Kidney (tissue), 13 donors: ENCODE measurements at regions not wholly inside any gene's neighbourhood (a gene's known extent, or its start where the extent isn't known, plus 50 kb on each side); places are given as distances from the start of the nearest gene placed in this dataset.

ENCODE experiments used
- DNase-seq, 5 donors: peaks; one replicate each; pipeline ENCODE4 v3.0.0-alpha.2; 2013 to 2020
- FAIRE-seq: peaks from 2 replicates; lab custom pipeline; 2012; peaks lifted over from hg19 to GRCh38; lab: Jason Lieb, UNC
- H3K27ac ChIP-seq, 2 donors: one replicate each; pipeline ENCODE4 v1.7.0; 2013; ENCODE audit warnings: low read depth in 2 of 2, low read length in 2 of 2, inconsistent platforms in 1 of 2
- H3K27me3 ChIP-seq: one replicate; pipeline ENCODE4 v1.7.1; 2013; ENCODE audit warnings: low read length, inconsistent platforms; ENCODE audit not compliant: control insufficient read depth, insufficient read depth
- H3K36me3 ChIP-seq, 3 donors: one replicate each; pipeline versions ENCODE4 v1.7.0 to v1.7.1; 2013; ENCODE audit warnings: low read length in 3 of 3, control low read depth in 1 of 3, inconsistent platforms in 1 of 3; ENCODE audit not compliant: insufficient read depth in 3 of 3, control insufficient read depth in 2 of 3
- H3K4me1 ChIP-seq, 3 donors: one replicate each; pipeline versions ENCODE4 v1.7.0 to v1.7.1; 2013; ENCODE audit warnings: low read length in 3 of 3, inconsistent platforms in 1 of 3, low read depth in 1 of 3; ENCODE audit not compliant: control insufficient read depth in 2 of 3, insufficient read depth in 2 of 3
- H3K4me3 ChIP-seq, 3 donors: one replicate each; pipeline versions ENCODE4 v1.7.0 to v1.8.1; 2013; ENCODE audit warnings: low read length in 3 of 3, control low read depth in 1 of 3, inconsistent platforms in 1 of 3
- H3K9ac ChIP-seq, 3 donors: one replicate each; pipeline versions ENCODE4 v1.7.0 to v1.7.1; 2013; ENCODE audit warnings: low read length in 3 of 3, control low read depth in 1 of 3, inconsistent platforms in 1 of 3
- H3K9me3 ChIP-seq, 3 donors: one replicate each; pipeline versions ENCODE4 v1.7.0 to v1.7.1; 2013; ENCODE audit warnings: low read length in 3 of 3, control low read depth in 1 of 3, inconsistent platforms in 1 of 3; ENCODE audit not compliant: control insufficient read depth in 2 of 3, insufficient read depth in 1 of 3
- CTCF ChIP-seq: IDR thresholded peaks from 3 replicates; pipeline ENCODE4 v1.5.1; 2012; ENCODE audit warnings: mild to moderate bottlenecking, moderate library complexity, borderline replicate concordance; ENCODE audit not compliant: insufficient read depth; ENCODE audit errors: extremely low read depth
- intact Hi-C: fragments of 100-400 bp; cut with DNase I; formaldehyde crosslinking; loops from one replicate; pipeline ENCODE4 v1.11.1; 2022
- donor health status: control.
- donor health status: control.
- donor health status: control.
- donor health status: control.
- donor health status: control.
- donor health status: DM: yes; HTN: yes; CAD: no.
- donor health status: Normal renal cell carcinoma (clear cell type).

GRCh38 chr3:164897342-164897741, 181.0 kb downstream of the SI start:
- Histone ChIP-seq H3K27ac (no peak overlapping the region), H3K9ac (no peak overlapping the region), H3K36me3 (no peaks in the 10 kb centered on the region), H3K4me3 (no peak overlapping the region), H3K27me3 (no peaks in the 10 kb centered on the region), H3K9me3 (no peaks in the 10 kb centered on the region), H3K4me1 (no peaks in the 10 kb centered on the region)
- no peak for TF ChIP-seq CTCF
- intact Hi-C loops, result no loop called here
- FAIRE-seq (no peak), DNase-seq (peak in 2 of 5 donors; percentile 16 to 17)

- H3K27ac ChIP-seq, result no peak overlapping the region
- DNase-seq (no peak), FAIRE-seq (no peak)
- TF ChIP-seq CTCF, result no peak
- no peaks in the 10 kb centered on the region for H3K36me3 ChIP-seq
- no peaks in the 10 kb centered on the region for H3K27me3 ChIP-seq
- intact Hi-C loops, result no loop called here
- H3K9ac ChIP-seq, result no peak overlapping the region
- H3K4me1 ChIP-seq, result no peaks in the 10 kb centered on the region
- H3K9me3 ChIP-seq, result no peaks in the 10 kb centered on the region
- no peak overlapping the region for H3K4me3 ChIP-seq
Measured at GRCh38 chr3:164890061-164890460, 188.2 kb downstream of the SI start.

GRCh38 chr3:164883171-164883570, 195.1 kb downstream of the SI start:
- H3K9ac ChIP-seq, result no peak overlapping the region
- no peak for FAIRE-seq
- intact Hi-C loops, result no loop called here
- no peak for TF ChIP-seq CTCF
- H3K9me3 ChIP-seq, result no peaks in the 10 kb centered on the region
- DNase-seq, result no peak
- no peak overlapping the region for H3K4me3 ChIP-seq
- no peaks in the 10 kb centered on the region for H3K27me3 ChIP-seq
- no peaks in the 10 kb centered on the region for H3K4me1 ChIP-seq
- H3K27ac ChIP-seq, result no peak overlapping the region
- H3K36me3 ChIP-seq, result no peaks in the 10 kb centered on the region

GRCh38 chr3:164879201-164879600, 199.1 kb downstream of the SI start:
- no peaks in the 10 kb centered on the region for H3K27me3 ChIP-seq
- DNase-seq (peak in 3 of 5 donors; percentile 14 to 66 (median 44)), FAIRE-seq (no peak)
- no peaks in the 10 kb centered on the region for H3K9me3 ChIP-seq
- no peak overlapping the region for H3K9ac ChIP-seq
- no peak for TF ChIP-seq CTCF
- H3K4me1 ChIP-seq, result no peaks in the 10 kb centered on the region
- H3K4me3 ChIP-seq, result no peak overlapping the region
- H3K27ac ChIP-seq, result no peak overlapping the region
- H3K36me3 ChIP-seq, result no peaks in the 10 kb centered on the region
- intact Hi-C loops, result no loop called here
